Body of pancreas (tissue), 4 donors: ENCODE measurements at regions not wholly inside any gene's neighbourhood (a gene's known extent, or its start where the extent isn't known, plus 50 kb on each side); places are given as distances from the start of the nearest gene placed in this dataset.

Experiments
- CTCF ChIP-seq, 7 experiments: fragments of 450-650 bp in 4 of 7; fragments of 200-600 bp in 3 of 7; sonication (generic) in 3 of 7; IDR thresholded peaks; one replicate each; pipeline ENCODE4 v1.5.1; 2016 to 2019; ENCODE audit warnings: antibody characterized with exemption in 7 of 7
- POLR2A ChIP-seq, 3 donors: fragments of 450-650 bp; IDR thresholded peaks; one replicate each; pipeline ENCODE4 v1.6.1; 2016; ENCODE audit warnings: antibody characterized with exemption in 3 of 3, mild to moderate bottlenecking in 2 of 3

- no peak for TF ChIP-seq CTCF (IDR thresholded peaks at IDR 0.05)
- no peak for TF ChIP-seq POLR2A (IDR thresholded peaks at IDR 0.05)
Observed at GRCh38 chrX:96538104-96538725, 146.4 kb upstream of the DIAPH2 start.
